ENCODE measurements at regions not wholly inside any gene's neighbourhood (a gene's known extent, or its start where the extent isn't known, plus 50 kb on each side); places are given as distances from the start of the nearest gene placed in this dataset.

GRCh38 chr11:80284946-80285785, 844.3 kb upstream of the TENM4 start (continued):
- TF ChIP-seq RERE (CRISPR knock-in tag; IDR thresholded peaks at IDR 0.05; ENCODE audit: low read depth) (no peak), PPARG (CRISPR knock-in tag; conservative IDR thresholded peaks at IDR 0.05) (no peak), NRL (CRISPR knock-in tag; IDR thresholded peaks at IDR 0.05; ENCODE audit: borderline replicate concordance) (no peak), CHD4 (IDR thresholded peaks at IDR 0.05; ENCODE audit: borderline replicate concordance, low read length) (no peak), ZNF609 (CRISPR knock-in tag; IDR thresholded peaks at IDR 0.05; ENCODE audit: borderline replicate concordance) (no peak), ZBTB38 (CRISPR knock-in tag; IDR thresholded peaks at IDR 0.05) (no peak)
- TF ChIP-seq, protein P1, sequence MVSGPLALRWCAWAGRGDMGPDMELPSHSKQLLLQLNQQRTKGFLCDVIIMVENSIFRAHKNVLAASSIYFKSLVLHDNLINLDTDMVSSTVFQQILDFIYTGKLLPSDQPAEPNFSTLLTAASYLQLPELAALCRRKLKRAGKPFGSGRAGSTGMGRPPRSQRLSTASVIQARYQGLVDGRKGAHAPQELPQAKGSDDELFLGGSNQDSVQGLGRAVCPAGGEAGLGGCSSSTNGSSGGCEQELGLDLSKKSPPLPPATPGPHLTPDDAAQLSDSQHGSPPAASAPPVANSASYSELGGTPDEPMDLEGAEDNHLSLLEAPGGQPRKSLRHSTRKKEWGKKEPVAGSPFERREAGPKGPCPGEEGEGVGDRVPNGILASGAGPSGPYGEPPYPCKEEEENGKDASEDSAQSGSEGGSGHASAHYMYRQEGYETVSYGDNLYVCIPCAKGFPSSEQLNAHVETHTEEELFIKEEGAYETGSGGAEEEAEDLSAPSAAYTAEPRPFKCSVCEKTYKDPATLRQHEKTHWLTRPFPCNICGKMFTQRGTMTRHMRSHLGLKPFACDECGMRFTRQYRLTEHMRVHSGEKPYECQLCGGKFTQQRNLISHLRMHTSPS (CRISPR knock-in tag; IDR thresholded peaks at IDR 0.05; ENCODE audit: low read depth), result no peak
